HG02973 (cell line): ENCODE measurements at regions not wholly inside any gene's neighbourhood (a gene's known extent, or its start where the extent isn't known, plus 50 kb on each side); places are given as distances from the start of the nearest gene placed in this dataset.

Source experiments
- ATAC-seq: cut with Tn5 transposase; IDR thresholded peaks from one replicate; pipeline ENCODE4 v1.9.1; 2021; ENCODE audit warnings: moderate library complexity; ENCODE audit not compliant: unreplicated experiment

GRCh38 chr13:78719367-78719766 is 60.4 kb upstream of the OBI1 start:
- ATAC-seq: no peak

GRCh38 chr13:78714717-78715116 is 55.8 kb upstream of the OBI1 start:
- ATAC-seq: no peak

DNA sequence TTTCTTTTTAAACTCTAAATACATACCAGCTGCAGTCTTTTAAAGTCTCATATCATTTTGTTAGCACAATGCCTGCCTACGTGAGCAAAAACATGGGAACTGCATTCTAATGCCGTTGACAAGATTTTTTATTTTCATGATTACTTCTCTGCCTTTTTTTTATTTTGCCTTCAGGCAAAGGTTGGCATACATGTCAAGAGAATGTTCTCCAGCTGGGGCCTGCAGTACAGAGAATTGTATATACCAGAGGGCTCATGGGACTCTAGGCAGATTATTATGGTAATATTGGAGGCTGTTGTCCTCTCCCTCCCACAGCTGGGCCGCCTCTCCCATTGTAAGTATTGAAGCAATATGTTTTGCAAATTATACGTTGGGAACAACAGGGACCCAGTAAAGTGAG is 53.9 kb upstream of the OBI1 start:
- no peak for ATAC-seq

- no peak for ATAC-seq
Measured at GRCh38 chr13:78709028-78709427, 50.1 kb upstream of the OBI1 start.
